Thyroid gland (tissue), 4 donors: ENCODE measurements at regions not wholly inside any gene's neighbourhood (a gene's known extent, or its start where the extent isn't known, plus 50 kb on each side); places are given as distances from the start of the nearest gene placed in this dataset.
"Not testable (repeated sequence)": the region's sequence is repeated elsewhere in the genome, so short reads cannot be mapped to it uniquely, and the experiment has no call there.

Experiments used
- POLR2A ChIP-seq, 2 donors: fragments of 450-650 bp; IDR thresholded peaks; one replicate each; pipeline ENCODE4 v1.6.1; 2017; ENCODE audit warnings: antibody characterized with exemption in 2 of 2, mild to moderate bottlenecking in 2 of 2, moderate library complexity in 1 of 2
- TF ChIP-seq, protein P1 (sequence below), 6 experiments: fragments of 200-600 bp in 3 of 6; fragments of 450-650 bp in 3 of 6; sonication (generic) in 3 of 6; IDR thresholded peaks; one replicate each; pipeline ENCODE4 v1.5.1; 2016 to 2019; ENCODE audit warnings: antibody characterized with exemption in 6 of 6, mild to moderate bottlenecking in 2 of 6, inconsistent platforms in 1 of 6, moderate library complexity in 1 of 6

DNA sequence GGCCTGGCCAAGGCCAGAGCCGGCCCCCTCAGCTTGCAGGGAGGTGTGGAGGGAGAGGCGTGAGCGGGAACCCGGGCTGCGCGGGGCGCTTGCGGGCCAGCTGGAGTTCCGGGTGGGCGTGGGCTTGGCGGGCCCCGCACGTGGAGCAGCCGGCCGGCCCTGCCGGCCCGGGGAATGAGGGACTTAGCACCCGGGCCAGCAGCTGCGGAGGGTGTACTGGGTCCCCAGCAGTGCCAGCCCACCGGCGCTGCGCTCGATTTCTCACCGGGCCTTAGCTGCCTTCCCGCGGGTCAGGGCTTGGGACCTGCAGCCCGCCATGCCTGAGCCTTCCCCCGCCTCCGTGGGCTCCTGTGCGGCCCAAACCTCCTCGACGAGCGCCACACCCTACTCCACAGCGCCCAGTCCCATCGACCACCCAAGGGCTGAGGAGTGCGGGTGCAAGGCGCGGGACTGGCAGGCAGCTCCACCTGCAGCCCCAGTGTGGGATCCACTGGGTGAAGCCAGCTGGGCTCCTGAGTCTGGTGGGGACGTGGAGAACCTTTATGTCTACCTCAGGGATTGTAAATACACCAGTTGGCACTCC, 1800.2 kb downstream of the MRPL39 start:
- TF ChIP-seq, protein P1, sequence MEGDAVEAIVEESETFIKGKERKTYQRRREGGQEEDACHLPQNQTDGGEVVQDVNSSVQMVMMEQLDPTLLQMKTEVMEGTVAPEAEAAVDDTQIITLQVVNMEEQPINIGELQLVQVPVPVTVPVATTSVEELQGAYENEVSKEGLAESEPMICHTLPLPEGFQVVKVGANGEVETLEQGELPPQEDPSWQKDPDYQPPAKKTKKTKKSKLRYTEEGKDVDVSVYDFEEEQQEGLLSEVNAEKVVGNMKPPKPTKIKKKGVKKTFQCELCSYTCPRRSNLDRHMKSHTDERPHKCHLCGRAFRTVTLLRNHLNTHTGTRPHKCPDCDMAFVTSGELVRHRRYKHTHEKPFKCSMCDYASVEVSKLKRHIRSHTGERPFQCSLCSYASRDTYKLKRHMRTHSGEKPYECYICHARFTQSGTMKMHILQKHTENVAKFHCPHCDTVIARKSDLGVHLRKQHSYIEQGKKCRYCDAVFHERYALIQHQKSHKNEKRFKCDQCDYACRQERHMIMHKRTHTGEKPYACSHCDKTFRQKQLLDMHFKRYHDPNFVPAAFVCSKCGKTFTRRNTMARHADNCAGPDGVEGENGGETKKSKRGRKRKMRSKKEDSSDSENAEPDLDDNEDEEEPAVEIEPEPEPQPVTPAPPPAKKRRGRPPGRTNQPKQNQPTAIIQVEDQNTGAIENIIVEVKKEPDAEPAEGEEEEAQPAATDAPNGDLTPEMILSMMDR (IDR thresholded peaks at IDR 0.05) = not testable (repeated sequence)
- TF ChIP-seq POLR2A (IDR thresholded peaks at IDR 0.05) = not testable (repeated sequence)
